GM18861 (cell line): ENCODE measurements at regions not wholly inside any gene's neighbourhood (a gene's known extent, or its start where the extent isn't known, plus 50 kb on each side); places are given as distances from the start of the nearest gene placed in this dataset.
"Not testable (repeated sequence)": the region's sequence is repeated elsewhere in the genome, so short reads cannot be mapped to it uniquely, and the experiment has no call there.

Experiments used
- ATAC-seq: cut with Tn5 transposase; IDR thresholded peaks from one replicate; pipeline ENCODE4 v1.9.1; 2021; ENCODE audit not compliant: unreplicated experiment

DNA sequence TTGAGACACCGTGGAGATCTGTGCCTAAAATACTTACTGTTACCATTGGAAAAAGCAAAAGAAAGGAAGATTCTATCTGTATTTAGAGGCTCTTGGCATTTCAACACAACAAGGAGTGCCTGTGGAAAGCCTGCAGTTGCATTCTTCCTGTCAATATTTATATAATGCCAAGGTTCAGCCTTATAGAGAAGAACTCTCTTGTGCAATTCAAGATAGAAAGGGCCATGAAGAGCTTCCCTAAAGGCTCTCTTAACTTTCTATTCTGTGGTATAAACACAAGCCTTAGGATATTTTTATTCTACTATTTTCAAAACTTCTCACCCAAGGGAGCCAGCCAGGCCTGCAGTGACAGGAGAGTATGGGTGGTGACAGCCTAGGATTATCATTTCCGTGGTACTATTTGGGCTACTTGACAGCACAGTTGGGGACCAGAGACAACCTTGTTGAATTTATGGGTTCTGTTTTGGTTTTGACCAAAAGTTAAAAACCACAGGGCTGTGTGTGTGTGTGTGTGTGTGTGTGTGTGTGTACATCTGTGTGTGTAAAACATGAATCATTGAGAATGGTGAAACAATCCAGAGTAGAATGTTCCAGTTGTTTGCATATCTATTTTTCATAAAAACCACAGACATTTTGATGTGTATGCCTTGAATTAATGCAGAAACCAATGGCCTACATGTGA, 700.9 kb upstream of the SLC35B3 start:
- ATAC-seq, result no peak

DNA sequence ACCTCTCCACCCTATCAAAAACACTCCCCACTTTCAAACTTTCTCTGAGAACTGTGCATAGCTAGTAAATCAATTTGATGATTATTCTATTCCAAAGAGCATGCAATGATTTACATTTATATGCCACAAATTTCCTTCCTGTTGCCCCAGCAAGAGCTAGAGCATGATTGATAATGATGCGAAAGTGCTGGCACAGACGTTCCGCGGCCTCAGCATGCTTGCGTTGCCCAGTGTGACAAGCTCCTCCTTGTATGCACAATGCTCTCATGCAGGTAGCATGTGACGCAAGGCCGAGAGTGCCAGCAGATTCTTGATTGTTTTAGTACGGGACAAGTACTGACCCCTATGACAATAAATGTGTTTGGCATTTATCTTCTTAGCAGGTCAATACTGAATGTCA, 696.3 kb upstream of the SLC35B3 start:
- ATAC-seq, result no peak

DNA sequence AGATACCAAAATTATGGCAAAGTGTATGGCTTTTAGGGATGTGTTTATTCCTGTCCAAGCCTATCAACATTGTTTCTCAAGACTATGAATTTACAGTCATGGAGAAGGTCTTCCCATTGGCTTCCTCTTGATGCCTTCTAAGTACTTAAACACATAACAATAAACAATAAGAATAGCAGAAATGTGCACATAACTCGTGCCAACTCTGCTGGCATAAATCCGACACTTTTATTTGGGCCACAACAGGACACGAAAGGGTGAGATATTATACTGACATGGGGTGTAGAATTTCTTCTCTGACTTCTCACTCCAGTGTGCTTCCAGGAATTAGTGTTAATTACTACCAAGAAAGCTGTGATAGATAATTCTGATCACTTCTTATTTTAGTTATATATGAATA, 695.9 kb upstream of the SLC35B3 start:
- no peak for ATAC-seq

DNA sequence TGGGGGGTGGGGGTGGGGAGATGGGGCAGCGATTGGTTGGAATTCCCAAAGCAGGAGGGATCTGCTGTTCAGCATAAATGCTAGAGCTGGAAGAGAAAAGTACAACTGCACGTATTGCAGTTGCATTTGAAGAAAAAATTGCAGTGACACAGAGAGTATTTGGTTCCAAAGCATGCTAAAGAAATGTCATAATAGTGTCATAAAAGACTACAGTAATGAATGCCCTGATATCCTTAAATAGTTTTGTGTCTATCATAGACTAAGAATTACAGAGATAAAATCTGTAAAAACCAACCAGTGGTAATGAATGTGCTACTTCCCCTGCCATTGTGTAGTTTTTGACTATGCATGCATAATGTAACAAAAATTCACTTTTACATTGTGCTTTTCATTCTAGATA, 693.6 kb upstream of the SLC35B3 start:
- no peak for ATAC-seq

DNA sequence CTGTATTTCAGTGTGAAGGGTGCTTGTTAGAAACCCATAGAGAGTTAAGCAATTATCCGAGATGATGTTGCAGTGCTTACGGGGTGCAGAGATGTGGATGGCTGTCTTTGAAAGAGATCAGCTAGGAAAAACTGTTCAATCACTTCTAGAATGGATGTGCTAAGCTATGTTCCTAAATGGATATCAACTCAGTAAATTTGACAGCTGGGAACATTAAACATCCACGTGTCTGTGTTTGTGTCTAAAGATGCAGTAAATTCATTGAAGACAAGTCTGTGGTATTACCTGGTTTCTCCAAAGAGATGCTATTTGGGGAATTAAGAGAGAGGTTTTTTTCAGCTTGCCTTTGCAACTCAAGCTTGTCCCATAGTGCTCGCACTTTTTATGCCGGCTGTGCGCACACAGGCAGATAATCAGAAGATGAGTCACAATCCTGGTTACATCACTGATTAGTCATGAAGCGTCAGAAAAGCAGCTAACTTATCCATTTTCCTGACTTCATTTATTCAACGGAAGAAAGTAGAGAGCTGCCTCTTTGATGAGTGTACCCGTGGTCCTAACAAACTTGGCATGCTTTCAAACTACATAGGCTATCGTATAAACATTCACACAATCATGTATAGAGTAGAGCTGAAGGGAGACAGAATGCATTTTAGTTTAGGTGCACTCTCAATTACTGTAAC, 691.7 kb upstream of the SLC35B3 start:
- no peak for ATAC-seq

DNA sequence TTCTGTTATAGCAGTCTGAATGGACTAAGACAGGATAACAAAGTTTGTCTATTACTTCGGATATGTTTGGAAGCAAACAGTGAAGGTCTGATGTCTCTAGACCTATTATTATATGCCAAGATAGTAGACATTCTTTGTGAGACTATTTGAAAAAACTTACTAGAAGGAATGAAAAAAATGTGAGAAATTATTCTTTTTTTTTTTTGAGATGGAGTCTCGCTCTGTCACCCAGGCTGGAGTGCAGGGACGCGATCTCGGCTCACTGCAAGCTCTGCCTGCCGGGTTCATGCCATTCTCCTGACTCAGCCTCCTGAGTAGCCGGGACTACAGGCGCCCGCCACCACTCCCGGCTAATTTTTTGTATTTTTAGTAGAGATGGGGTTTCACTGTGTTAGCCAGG, 690.7 kb upstream of the SLC35B3 start:
- not testable (repeated sequence) for ATAC-seq

DNA sequence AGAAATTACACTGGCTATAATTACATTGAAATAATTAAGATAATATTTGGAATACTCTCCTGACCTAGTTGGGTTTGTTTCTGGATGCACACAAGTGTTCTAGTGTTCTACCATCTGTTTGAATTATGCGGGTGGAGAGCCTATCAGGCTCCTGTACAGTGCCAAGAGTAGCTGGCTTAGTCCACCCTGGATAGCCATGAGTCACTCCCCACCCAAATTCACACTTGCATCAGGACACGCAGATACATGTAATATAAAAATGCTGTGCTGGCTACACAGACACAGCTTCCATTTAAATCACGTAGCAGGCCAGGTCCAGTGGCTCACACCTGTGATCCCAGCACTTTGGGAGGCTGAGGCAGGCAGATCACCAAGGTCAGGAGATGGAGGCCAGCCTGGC, 686.2 kb upstream of the SLC35B3 start:
- no peak for ATAC-seq

DNA sequence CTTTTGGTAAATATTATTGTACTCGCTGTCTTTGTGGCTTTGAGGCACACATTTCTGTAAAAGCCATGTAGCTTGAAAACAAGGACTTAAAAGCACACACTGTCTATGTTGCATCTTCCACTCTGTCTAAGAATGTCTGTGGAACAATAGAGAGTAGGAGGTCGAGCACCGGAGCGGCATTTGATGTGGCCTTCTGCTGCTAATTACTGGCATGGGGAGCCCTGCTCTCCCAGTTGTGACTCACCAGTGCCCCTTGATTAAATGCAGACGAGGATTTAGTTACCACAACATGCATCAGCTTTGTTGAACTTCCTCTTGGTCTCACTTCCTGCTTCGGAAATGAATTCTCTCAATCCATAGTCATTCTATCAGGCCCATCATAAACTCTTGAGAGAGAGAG, 680.7 kb upstream of the SLC35B3 start:
- ATAC-seq, result no peak

DNA sequence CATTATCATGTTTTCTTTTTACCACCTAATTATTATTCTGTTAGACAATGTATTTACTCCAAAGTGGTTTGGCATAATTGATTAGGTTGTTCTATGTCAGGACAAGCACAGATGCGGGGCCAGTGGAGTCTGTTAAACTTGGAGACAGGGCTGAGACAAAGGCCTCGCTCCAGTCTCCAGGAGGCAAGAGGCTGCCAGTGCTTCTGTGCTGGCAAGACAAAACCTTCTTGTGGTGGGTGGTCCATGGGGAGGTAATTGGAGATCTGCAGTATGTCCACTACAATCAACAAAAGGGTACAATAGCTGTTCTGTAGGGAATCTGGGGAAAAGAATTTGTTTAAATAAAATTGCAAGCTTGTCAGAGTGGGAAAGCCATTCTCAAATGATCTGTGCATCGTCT, 677.2 kb upstream of the SLC35B3 start:
- no peak for ATAC-seq

DNA sequence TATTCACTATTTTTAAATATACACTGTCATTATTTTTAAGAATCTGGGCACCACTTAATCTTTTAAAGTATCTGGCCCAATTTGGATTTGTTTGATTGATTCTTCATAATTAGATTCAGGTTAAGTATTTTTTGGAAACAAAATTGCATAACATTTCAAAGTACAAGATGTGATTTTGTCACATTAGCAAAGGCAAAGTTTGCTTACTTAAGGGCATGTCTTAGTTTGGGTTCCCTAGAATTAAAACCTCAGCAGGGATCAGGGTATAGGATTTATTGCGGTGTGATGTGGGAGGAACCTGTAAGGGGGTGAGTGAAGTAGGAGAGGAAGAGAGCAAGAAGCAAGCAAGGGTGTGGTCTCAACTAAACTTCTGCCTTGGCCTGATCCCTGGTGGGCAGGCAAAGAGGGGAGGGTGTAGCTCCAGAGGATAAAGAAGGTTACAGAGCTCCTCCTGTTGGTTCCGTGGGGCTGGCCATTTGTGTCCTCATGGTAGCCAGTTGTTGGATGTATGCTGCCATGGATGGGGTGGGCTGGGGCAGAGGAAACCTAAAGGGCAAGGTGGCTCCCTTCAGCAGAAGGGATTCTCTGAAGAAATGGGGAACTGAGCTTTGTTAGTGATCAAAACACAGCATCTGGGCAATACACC, 668.7 kb upstream of the SLC35B3 start:
- ATAC-seq, result no peak

DNA sequence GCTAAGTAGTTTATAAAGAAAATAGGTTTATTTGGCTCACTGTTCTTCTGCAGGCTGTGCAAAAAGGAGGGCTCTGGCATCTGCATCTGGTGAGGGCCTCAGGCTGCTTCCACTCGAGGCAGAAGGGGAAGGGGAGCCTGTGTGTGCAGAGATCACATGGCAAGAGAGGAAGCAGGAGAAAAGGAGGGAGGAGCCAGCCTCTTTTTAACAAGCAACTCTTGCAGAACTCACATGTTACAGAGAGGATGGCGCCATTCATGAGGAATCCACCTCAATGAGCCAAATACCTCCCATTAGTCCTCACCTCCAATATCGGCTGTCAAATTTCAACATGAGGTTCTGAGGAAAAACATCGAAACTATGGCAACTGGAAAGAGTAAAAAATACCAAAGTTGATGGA, 666.6 kb upstream of the SLC35B3 start:
- no peak for ATAC-seq

DNA sequence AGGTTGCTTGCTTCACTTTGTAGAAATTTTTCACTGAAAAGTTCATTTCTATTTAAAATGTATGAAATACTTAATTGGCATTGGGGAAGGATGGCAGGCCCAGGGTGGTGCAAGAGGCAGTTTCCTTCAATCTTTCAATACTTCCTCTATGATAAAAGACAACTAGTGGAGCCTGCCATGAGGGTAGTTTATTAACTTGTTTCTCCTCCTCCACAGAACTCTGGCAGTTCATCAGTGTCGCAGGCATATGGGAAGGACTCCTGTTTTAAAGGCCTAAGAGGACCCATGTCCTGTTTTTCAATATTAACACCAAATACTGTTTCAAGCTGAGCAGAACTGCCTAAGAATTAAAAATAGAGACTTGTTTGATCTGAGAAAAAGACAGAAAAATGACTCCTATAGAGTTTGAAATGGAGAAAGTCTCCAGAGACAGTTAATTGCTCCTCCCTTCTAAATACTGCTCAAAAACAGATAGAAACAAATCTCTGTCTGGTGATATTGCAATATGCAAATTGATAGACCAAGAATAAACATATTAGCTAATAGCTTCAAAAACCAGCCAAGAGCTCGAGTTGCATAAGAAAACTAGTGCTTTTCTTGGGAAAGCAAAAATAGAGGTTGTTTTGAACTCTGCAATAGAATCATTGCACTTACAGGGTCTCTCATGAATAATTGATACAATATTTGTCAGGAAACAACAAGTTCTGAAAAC, 665.7 kb upstream of the SLC35B3 start:
- no peak for ATAC-seq

DNA sequence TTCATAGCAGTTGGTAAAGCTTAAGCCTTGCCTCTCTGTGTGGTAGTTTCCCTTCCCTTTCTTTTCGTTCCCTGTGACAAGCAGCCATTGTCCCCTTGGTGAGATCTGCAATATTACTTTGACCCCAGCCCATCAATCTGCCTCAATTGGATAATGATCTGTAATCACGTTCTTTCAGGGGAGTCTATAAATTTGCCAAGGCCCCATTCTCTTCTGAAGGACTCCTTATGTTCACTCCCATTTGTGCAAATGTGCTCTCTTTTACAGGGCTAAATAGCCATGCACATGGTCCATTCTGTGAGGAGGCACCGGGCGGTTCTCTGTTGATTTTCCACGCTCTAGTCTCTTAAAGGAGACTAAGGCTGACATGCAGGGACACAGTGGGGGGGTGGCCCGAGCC, 660.4 kb upstream of the SLC35B3 start:
- ATAC-seq, result no peak

DNA sequence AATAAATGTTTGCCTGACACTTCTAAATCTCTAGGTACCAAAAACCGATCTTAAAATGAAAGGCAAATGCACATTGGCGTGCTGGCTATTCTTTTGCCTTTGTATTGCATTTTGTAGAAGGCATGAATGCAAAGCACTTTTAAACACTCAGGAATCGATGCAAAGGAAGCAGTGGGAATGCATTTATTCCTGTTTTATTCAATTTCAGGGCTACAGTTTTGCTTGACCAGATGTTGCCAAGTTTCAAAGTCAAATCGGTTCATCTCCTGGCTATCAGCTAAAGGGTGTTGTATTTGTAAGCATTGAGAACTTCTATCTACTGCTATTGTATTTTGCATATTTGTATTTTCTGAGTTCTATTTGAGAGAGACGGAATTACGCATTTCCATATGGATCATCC, 659.8 kb upstream of the SLC35B3 start:
- no peak for ATAC-seq

DNA sequence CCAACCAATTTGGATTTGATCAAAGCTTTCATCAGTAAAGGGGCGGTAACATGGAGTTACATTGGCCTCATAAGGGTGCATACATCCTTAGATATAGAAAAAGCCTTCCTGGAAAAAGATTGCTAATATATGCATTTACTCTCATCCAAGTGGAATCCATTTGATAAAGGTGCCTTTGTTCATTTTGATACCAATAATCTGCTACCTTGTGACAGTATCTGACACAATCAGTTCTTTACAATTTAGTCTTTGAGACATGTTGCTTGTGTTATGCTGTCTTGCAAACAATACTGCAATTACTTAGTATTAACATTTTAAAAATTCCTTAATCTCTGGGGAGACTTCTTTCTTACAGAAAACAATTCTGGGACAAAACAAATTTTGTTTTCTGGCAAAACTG, 654.4 kb upstream of the SLC35B3 start:
- no peak for ATAC-seq

DNA sequence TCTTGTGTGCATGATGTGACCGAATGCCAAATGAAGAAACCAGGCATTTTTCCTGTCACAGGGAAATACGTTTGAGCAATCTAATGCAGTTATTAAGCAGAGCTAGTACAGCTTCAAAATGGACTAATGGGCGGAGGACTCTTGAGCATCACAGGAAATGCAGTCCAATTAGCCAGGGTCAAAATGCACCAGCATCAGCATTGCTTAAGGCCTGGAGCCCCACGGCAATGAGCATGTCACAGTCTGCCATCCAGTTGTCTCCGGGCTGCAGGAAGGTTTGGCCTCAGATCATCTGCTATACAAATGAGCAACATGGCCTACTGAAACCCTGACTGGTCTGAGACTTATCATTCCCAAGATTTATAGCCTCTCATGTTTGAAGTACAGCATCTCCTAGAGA, 652.1 kb upstream of the SLC35B3 start:
- ATAC-seq, result no peak

DNA sequence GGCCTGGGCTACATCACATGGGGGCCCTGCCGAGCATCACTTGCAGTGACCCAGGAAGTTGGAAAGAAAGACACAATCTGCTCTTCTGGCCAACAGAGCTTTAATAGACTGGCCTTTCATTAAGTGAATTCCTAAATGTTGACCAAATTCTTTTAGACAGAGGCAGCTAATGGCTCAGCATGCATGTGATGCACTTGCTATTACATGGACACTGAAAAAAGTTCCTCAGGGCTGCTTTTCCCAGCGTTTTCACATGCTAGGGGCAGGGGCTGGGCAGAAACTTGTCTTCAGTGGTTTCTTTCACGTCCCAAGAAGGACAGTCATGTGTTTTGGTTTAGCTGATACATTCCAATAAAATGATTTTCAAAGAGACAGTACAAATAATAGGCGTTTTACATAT, 651.0 kb upstream of the SLC35B3 start:
- ATAC-seq, result no peak

DNA sequence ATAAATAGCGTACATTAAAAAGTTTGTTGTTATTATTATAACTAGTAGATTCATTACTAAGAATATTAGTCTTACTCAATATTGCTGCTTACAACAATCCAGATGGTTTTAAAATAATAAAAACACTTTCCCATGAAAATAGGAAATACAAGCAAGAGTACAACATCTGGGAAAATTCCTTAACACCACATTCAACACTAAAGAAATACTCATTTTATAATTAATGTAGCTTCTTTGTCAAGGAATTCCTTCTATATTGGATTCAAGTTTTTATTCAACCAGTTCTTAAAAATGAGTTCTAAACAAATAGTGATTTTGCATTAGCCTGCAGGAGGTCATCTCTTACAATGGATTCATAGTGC, 650.3 kb upstream of the SLC35B3 start:
- no peak for ATAC-seq

DNA sequence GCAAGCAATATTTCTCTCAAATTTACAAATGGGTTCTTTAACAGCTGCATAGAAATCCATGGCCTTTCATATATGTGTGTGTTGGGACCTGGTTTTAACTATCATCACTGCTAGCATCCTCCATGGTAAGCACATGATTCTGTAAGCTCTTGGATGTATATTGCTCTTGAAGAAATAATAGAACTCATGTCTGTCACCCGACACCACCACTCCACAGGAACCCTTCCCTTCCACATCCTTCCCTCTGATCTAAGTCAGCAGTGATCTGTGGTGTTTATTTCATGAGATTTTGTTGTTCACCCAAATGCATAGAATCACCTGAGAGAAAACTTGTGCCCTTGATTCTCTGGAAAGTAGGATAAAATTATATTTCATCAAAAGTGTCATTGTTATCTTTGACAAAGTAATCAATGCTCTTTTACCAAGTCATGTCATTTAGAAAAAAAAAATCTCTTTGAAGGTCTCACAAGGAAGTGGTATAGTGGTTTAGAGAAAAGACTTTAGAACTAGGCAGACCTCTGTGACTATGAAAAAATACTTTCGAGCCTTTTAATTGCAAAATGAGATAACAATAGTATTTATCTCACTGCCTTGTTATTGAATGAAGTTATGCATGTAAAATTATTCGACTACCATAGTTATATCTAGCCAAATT, 649.8 kb upstream of the SLC35B3 start:
- ATAC-seq, result no peak

DNA sequence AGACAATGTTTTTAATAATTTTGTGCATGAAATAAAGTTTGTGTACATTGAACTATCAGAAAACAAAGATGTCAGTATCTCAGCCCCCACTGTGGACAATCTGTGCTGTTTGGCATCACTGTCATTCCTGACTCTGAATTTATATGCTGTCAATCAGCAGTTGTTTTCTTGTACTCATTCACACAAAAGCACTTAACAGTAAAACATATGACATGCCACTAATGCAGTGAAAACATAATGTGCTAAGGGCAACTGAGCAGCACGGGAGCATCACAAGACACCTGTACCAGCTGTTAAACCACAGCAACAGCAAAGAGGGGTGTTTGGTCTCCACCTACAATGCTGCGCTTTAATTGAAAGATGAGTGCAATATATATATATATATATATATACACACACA, 647.8 kb upstream of the SLC35B3 start:
- no peak for ATAC-seq

DNA sequence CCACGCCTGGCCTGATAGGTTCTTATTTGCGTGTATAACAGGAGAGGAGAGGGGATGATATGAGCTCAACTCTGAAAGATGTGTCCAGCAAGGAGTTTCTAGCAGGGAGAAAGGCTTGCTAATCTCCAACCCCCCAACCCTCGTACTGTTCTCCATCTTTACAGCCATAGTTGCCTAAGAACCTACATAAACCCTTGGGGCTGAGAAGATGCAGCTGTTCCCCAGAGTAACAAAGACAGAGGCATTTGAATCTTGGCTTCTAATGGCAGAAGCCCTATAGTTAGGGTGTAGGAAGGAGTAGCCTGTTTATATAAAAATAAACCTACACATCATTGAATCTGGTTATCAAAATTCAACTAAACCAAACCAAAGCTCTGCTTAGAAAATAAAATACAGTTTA, 631.4 kb upstream of the SLC35B3 start:
- no peak for ATAC-seq
